HTR-8/SVneo (cell line): ENCODE measurements at regions not wholly inside any gene's neighbourhood (a gene's known extent, or its start where the extent isn't known, plus 50 kb on each side); places are given as distances from the start of the nearest gene placed in this dataset.
"Not testable (repeated sequence)": the region's sequence is repeated elsewhere in the genome, so short reads cannot be mapped to it uniquely, and the experiment has no call there.

ENCODE experiments used
- DNase-seq: peaks from one replicate; pipeline ENCODE4 v3.0.0; 2011; ENCODE audit warnings: low spot score, mixed read lengths; ENCODE audit not compliant: insufficient read length
- FAIRE-seq: peaks from 2 replicates; lab custom pipeline; 2011; peaks lifted over from hg19 to GRCh38; lab: Jason Lieb, UNC

- FAIRE-seq (no peak), DNase-seq (no peak)
Measured at GRCh38 chr7:67602246-67602887, 605.7 kb downstream of the TYW1 start.

GRCh38 chr7:67604461-67605386 is 608.1 kb downstream of the TYW1 start:
- DNase-seq: no peak
- no peak for FAIRE-seq

GRCh38 chr7:67608806-67609205 is 612.2 kb downstream of the TYW1 start:
- DNase-seq: no peak
- FAIRE-seq: no peak

GRCh38 chr7:67610897-67611296 is 614.3 kb downstream of the TYW1 start:
- no peak for DNase-seq
- no peak for FAIRE-seq

GRCh38 chr7:67614843-67615242 is 618.2 kb downstream of the TYW1 start:
- FAIRE-seq (no peak), DNase-seq (no peak)

GRCh38 chr7:67616517-67616916 is 619.9 kb downstream of the TYW1 start:
- no peak for DNase-seq
- no peak for FAIRE-seq

GRCh38 chr7:67618556-67619162 is 622.0 kb downstream of the TYW1 start:
- DNase-seq (no peak), FAIRE-seq (no peak)

GRCh38 chr7:67619175-67619574 is 622.5 kb downstream of the TYW1 start:
- no peak for FAIRE-seq
- no peak for DNase-seq

GRCh38 chr7:67620216-67620933 is 623.7 kb downstream of the TYW1 start:
- FAIRE-seq: no peak
- DNase-seq: no peak

GRCh38 chr7:67621704-67622103 is 625.1 kb downstream of the TYW1 start:
- DNase-seq: no peak
- no peak for FAIRE-seq

GRCh38 chr7:67625257-67625737 is 628.7 kb downstream of the TYW1 start:
- DNase-seq (peak; percentile 72), FAIRE-seq (no peak)

- DNase-seq (no peak), FAIRE-seq (no peak)
Measured at GRCh38 chr7:67631476-67631875, 634.8 kb downstream of the TYW1 start.

- DNase-seq (no peak), FAIRE-seq (no peak)
Measured at GRCh38 chr7:67635271-67635670, 638.6 kb downstream of the TYW1 start.

GRCh38 chr7:67636348-67637022 is 639.9 kb downstream of the TYW1 start:
- DNase-seq: no peak

GRCh38 chr7:67637023-67637358 is 640.4 kb downstream of the TYW1 start:
- FAIRE-seq (no peak), DNase-seq (no peak)

More at GRCh38 chr7:67636348-67637022, 639.9 kb downstream of the TYW1 start:
- no peak for FAIRE-seq

GRCh38 chr7:67642542-67642941 is 645.9 kb downstream of the TYW1 start:
- FAIRE-seq, DNase-seq: not testable (repeated sequence)

- FAIRE-seq (no peak), DNase-seq (no peak)
Measured at GRCh38 chr7:67644151-67644550, 647.5 kb downstream of the TYW1 start.

GRCh38 chr7:67652937-67653336 is 656.3 kb downstream of the TYW1 start:
- DNase-seq (no peak), FAIRE-seq (no peak)

- FAIRE-seq (no peak), DNase-seq (no peak)
Measured at GRCh38 chr7:67653856-67654454, 657.3 kb downstream of the TYW1 start.
